Stimulated activated CD8-positive, alpha-beta memory T cell treated with anti-CD3 and anti-CD28 coated beads, Interleukin-15, amount 100 ng/mL, for 24 hours (primary cell): ENCODE measurements at regions not wholly inside any gene's neighbourhood (a gene's known extent, or its start where the extent isn't known, plus 50 kb on each side); places are given as distances from the start of the nearest gene placed in this dataset.
A peak's percentile ranks its signal among the peaks of the same experiment; 100 is the strongest.
"Not testable (repeated sequence)": the region's sequence is repeated elsewhere in the genome, so short reads cannot be mapped to it uniquely, and the experiment has no call there.

Experiments used
- DNase-seq: peaks from one replicate; pipeline ENCODE4 v3.0.0-alpha.2; 2020; ENCODE audit warnings: low read depth

GRCh38 chr17:27365329-27365945, 71.5 kb downstream of the WSB1 start:
- DNase-seq = not testable (repeated sequence)

- DNase-seq = no peak
These were observed 72.5 kb downstream of the WSB1 start for GRCh38 chr17:27366437-27366836.

- no peak for DNase-seq
These were observed 73.4 kb downstream of the WSB1 start for GRCh38 chr17:27367121-27367981.

- DNase-seq = no peak
These were observed 74.4 kb downstream of the WSB1 start for GRCh38 chr17:27368151-27368795.

- no peak for DNase-seq
These were observed 75.1 kb downstream of the WSB1 start for GRCh38 chr17:27368980-27369379.

GRCh38 chr17:27370776-27371175, 76.9 kb downstream of the WSB1 start:
- DNase-seq = no peak

- DNase-seq = not testable (repeated sequence)
These were observed 79.8 kb downstream of the WSB1 start for GRCh38 chr17:27373695-27374094.

- DNase-seq = no peak
These were observed 79.4 kb upstream of the KSR1 start for GRCh38 chr17:27376637-27377547.

GRCh38 chr17:27378482-27379175, 77.6 kb upstream of the KSR1 start:
- no peak for DNase-seq

GRCh38 chr17:27379888-27380533, 76.2 kb upstream of the KSR1 start:
- no peak for DNase-seq

- no peak for DNase-seq
These were observed 75.7 kb upstream of the KSR1 start for GRCh38 chr17:27380551-27380950.

- DNase-seq = peak; percentile 76
These were observed 75.2 kb upstream of the KSR1 start for GRCh38 chr17:27381007-27381501.

- no peak for DNase-seq
These were observed 74.2 kb upstream of the KSR1 start for GRCh38 chr17:27382025-27382424.

GRCh38 chr17:27384261-27384701, 72.0 kb upstream of the KSR1 start:
- no peak for DNase-seq

GRCh38 chr17:27384726-27385125, 71.5 kb upstream of the KSR1 start:
- DNase-seq = no peak

- DNase-seq = no peak
These were observed 70.6 kb upstream of the KSR1 start for GRCh38 chr17:27385626-27386025.

GRCh38 chr17:27386206-27387075, 69.8 kb upstream of the KSR1 start:
- no peak for DNase-seq

- no peak for DNase-seq
These were observed 66.6 kb upstream of the KSR1 start for GRCh38 chr17:27389542-27390140.

GRCh38 chr17:27390540-27390939, 65.7 kb upstream of the KSR1 start:
- DNase-seq = no peak
